ENCODE measurements at regions not wholly inside any gene's neighbourhood (a gene's known extent, or its start where the extent isn't known, plus 50 kb on each side); places are given as distances from the start of the nearest gene placed in this dataset.

- TF ChIP-seq ZBTB33 (IDR thresholded peaks at IDR 0.05): no peak
These were observed 109.3 kb upstream of the ETV6 start (continued) for GRCh38 chr12:11540156-11540555.

DNA sequence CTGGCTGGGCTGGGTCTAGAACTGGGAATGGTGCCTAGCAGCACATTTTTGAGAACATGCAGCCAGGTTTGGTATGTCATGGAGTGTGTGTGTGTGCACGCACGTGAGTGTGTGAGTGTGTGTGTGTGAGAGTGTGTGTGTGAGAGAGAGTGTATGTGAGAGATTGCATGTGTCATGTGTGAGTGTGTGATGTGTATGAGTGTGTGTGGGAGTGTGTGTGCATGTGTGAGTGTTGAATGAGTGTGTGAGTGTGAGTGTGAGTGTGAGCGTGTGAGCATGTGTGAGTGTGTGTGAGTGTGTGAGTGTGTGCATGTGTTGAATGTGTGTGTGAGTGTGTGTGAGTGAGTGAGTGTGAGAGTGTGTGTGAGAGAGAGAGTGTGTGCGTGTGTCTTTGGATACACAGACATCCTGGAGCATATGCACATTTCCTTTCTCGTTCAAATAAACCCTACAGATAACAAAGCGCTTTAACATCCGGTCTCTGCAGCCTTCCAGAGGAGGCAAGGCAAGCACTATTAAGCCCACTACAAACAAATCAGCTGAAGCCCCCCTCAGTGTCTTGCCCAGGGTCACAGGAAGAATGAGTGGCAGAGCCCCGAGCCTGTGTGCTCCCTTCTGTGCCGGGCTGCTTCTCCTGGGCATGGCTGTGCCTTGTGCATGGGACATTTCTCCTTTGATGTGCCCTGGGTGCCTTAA is 108.7 kb upstream of the ETV6 start:
- peaks cover 0 to 1% (median 0%) of the 10 kb centered on the region in 4 donors for H3K9me3 ChIP-seq (ENCODE audit: control insufficient read depth in 4 of 4, low read length in 3 of 4)
- 76% methylated on average over 9 of the region's 9 CpGs for WGBS
- H3K9ac ChIP-seq (ENCODE audit: low read depth in 1 of 2, low read length in 2 of 2): no peak overlapping the region
- H3K27me3 ChIP-seq (ENCODE audit: control insufficient read depth in 4 of 4, insufficient read depth in 4 of 4, low read length in 3 of 4): no peaks in the 10 kb centered on the region
- no peak for DNase-seq (ENCODE audit: low spot score)
- no peak overlapping the region for H3K4me3 ChIP-seq (ENCODE audit: low read depth in 1 of 3, low read length in 3 of 3)
- no peak for TF ChIP-seq YY1 (IDR thresholded peaks at IDR 0.05)
- no peak for TF ChIP-seq TAF1 (conservative IDR thresholded peaks at IDR 0.05)
- TF ChIP-seq HNF4G (IDR thresholded peaks at IDR 0.05): no peak
- no peak for TF ChIP-seq RAD21 (IDR thresholded peaks at IDR 0.05)
- TF ChIP-seq REST (IDR thresholded peaks at IDR 0.05): no peak
- no peak for TF ChIP-seq FOXA1 (IDR thresholded peaks at IDR 0.05)
- no peak for TF ChIP-seq RXRA (IDR thresholded peaks at IDR 0.05)
- no peak for TF ChIP-seq ZBTB33 (IDR thresholded peaks at IDR 0.05)
- TF ChIP-seq FOXA2 (IDR thresholded peaks at IDR 0.05): no peak
- no peak for TF ChIP-seq CTCF (IDR thresholded peaks at IDR 0.05; ENCODE audit: low read depth, low read length, missing input control)
- TF ChIP-seq, protein P1, sequence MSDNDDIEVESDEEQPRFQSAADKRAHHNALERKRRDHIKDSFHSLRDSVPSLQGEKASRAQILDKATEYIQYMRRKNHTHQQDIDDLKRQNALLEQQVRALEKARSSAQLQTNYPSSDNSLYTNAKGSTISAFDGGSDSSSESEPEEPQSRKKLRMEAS (IDR thresholded peaks at IDR 0.05): no peak
- TF ChIP-seq, protein P2, sequence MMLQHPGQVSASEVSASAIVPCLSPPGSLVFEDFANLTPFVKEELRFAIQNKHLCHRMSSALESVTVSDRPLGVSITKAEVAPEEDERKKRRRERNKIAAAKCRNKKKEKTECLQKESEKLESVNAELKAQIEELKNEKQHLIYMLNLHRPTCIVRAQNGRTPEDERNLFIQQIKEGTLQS (IDR thresholded peaks at IDR 0.05): no peak
- H3K4me1 ChIP-seq (ENCODE audit: control insufficient read depth in 4 of 4, insufficient read depth in 4 of 4, low read length in 3 of 4): no peaks in the 10 kb centered on the region
- no peak overlapping the region for H3K27ac ChIP-seq (ENCODE audit: low read depth in 1 of 2, low read length in 2 of 2)
- H3K36me3 ChIP-seq (ENCODE audit: control insufficient read depth in 4 of 4, insufficient read depth in 3 of 4, low read depth in 1 of 4, low read length in 3 of 4): no peaks in the 10 kb centered on the region
